Femur (tissue), 1 donor: ENCODE measurements at regions not wholly inside any gene's neighbourhood (a gene's known extent, or its start where the extent isn't known, plus 50 kb on each side); places are given as distances from the start of the nearest gene placed in this dataset.
A peak's percentile ranks its signal among the peaks of the same experiment; 100 is the strongest.
"Not testable (repeated sequence)": the region's sequence is repeated elsewhere in the genome, so short reads cannot be mapped to it uniquely, and the experiment has no call there.

ENCODE experiments used
- DNase-seq: peaks from one replicate; pipeline ENCODE4 v3.0.0-alpha.2; 2017

DNA sequence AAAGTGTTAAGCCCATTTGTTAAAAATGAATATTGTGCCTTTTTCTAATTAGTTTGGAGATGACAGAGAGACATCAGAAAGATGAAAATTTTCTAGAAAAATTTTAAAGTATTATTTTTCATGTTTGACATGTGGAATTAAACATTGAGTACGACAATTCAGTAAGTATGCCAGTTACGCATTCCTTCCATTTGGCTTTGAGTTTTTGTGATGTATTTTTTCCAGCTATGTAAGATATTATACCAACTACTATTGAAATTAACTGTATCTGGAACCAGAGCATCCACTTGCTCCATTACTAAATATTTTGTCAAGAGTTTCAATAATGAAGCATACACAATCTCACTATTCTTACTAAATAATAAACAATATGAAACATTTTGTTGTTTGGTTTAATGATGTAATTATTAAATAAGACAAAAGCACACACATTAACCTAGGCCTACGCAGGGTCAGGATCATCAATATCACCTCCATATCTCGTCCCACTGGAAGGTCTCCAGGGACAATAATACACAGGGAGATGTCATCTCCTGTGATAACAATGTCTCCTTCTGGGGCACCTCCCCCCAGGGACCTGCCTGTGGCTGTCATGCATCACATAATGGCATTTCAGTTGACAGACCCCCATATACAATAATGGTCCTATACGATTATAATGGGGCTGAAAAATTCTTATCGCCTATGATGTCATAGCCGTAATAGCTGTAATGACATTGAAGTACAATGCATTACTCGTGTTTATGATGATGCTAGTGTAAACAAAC, 274.1 kb downstream of the REEP3 start:
- no peak for DNase-seq

DNA sequence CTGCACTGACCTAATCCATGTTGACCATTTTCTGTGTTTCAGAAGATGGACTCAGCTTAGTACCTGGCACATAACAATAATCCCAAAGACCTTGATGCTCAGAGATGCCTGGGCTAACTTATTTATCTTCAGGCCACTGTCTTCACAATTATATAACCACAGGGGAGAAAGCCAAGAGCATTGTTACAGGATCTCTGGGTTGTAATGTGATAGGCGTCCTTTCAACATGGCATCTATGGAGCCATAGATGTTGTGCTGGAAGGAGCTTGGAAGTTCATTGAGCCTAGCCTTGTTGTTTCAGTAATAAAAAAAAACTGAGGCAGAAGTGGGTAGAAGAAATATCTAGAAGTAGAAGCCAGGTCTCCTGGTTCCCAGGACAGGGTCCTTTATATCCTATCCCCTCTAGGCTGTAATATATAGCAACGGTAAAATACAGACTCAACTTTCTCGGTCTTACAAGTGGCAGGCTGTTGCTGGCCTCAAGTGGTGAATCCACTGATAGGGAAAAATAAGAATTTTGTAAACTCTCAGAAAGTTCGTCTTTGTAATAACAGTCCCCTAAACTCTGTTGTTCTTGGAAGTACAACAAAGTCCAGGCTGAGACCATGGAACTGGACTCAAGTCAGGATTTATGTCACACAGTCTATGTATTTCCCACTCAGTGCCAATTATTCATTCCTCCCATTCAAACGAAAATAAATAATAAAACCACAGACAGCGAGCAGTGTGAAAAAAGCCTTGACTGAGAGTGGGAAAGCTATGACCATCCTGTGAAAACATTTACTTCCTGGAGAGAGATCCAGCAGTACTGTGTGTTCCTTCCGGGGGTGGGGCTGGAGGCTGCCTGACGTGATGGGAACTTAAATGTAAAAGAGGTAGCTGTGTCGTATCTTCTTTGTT, 277.6 kb downstream of the REEP3 start:
- DNase-seq = peak; percentile 85

- no peak for DNase-seq
Observed at GRCh38 chr10:63799521-63800300, 278.5 kb downstream of the REEP3 start.

DNA sequence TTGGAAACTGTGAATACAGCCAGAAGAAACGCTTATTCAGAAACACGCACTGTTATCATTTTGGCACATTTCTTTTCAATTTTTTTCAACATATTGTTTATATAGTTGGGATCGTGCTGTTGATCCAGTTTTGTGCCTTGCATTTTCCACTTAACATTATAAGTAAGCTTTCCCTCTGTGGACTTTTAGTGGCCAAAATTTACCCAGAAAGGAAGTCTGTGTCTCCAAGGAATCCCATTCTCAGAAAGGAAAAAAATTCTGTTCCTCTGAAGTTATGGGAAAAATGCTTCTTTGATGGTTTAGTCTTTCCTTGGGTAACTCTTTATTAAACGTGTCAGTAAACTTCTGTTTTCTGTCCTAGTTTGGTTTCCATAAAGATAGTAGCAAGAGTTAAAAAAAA, 280.0 kb downstream of the REEP3 start:
- DNase-seq = no peak

- DNase-seq = no peak
Observed at GRCh38 chr10:63806330-63806729, 285.1 kb downstream of the REEP3 start.

DNA sequence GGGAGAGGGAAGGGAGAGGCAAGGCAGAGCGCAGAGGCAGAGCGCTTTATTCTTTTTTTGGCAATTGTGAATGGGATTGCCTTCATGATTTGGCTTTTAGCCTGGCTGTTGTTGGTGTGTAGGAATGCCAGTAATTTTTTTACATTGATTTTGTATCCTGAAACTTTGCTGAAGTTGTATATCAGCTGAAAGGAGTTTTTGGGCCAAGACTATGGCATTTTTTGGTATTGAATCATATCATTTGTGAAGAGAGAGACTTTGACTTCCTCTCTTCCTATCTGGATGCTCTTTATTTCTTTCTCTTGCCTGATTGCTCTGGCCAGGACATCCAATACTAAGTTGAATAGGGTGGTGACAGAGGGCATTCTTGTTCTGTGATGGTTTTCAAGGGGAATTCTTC, 291.3 kb downstream of the REEP3 start:
- DNase-seq = no peak

- DNase-seq = peak; percentile 74
Observed at GRCh38 chr10:63819753-63820329, 298.6 kb downstream of the REEP3 start.

DNA sequence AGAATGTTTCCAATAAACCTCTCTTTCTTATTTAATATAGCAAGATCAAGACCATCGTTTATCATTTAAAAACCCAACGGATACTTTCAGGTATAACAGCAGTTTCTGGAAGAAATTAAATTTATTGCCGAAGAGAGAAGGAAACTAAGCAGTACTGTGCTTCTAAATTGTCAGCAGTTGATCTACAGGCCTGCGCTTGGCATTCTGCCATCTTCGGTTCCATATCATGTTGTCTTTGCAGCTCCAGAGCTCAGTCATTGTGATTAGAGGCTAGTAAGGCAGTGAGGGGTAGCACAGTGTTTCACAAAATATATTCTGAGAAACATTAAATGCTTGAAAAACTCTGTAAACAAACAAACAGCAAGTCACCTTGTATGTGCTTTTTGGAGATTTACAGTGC, 301.3 kb downstream of the REEP3 start:
- DNase-seq = no peak

DNA sequence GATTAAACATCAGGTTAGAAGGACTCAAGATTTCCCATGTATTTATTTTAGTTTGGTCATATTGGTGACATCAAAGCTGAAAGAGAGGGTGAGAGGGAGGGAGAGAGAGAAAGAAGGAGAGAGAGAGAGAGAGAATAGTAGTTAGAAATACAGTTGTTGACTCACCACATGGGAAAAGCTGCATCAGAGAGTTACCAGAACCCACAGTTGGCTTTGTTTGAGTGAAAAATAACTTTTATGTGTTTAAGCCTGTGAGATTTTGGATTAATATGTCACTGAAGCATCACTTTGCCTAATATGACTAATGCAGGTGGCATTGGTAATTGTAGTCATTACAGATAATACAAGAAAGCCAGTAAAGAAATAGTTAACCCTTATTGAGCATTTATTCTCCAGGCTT, 303.9 kb downstream of the REEP3 start:
- no peak for DNase-seq

DNA sequence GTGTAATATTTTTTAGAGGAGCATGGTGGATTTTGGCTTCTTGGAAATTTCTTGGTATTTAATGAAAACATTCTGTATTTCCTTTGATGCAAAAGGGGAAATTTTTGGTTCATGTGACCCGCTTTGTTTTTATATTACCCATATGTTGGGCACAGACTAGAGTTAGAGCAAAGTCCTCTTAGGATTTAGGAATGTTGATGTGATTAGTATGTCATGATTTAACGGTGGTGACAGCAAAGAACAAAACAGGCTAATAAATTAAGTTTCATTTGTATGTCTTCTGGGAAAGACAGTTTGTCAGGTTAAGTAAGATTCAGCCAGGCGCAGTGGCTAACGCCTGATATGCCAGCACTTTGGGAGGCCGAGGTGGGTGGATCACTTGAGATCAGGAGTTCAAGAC, 304.6 kb downstream of the REEP3 start:
- no peak for DNase-seq

DNA sequence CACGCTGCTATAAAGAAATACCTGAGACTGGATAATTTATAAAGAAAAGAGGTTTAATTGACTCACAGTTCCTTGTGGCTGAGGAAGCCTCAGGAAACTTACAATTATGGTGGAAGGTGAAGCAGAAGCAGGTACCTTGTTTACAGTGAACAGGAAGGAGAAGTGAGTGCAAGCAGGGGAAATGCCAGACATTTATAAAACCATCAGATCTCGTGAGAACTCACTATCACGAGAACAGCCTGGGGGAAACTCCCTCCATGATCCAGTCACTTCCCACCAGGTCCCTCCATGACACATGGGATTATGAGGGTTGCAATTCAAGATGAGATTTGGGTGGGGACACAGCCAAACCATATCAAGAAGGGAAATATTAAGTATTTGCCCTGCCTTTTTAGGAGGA, 305.8 kb downstream of the REEP3 start:
- DNase-seq = not testable (repeated sequence)

DNA sequence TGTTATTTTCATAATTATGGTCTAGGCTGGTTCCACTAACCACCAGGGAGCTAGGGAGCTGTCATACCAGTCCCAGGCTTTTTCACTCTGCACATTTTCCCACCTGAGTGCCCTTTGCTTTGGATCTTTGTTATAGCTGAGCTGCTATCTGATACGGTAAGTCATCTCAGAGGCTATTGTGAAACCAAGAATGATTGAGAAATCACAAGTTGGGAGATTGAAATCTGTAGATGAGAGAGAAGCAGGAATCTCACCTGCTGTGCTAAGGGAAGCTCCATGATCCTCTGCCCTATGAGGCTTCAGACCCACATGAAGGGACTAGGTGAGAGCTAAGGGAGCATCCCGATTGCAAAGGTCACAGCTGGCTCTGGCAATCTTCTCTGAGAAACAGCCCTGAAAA, 307.8 kb downstream of the REEP3 start:
- no peak for DNase-seq

- DNase-seq = no peak
Observed at GRCh38 chr10:63829573-63830149, 308.5 kb downstream of the REEP3 start.

- DNase-seq = no peak
Observed at GRCh38 chr10:63832686-63833085, 311.5 kb downstream of the REEP3 start.

DNA sequence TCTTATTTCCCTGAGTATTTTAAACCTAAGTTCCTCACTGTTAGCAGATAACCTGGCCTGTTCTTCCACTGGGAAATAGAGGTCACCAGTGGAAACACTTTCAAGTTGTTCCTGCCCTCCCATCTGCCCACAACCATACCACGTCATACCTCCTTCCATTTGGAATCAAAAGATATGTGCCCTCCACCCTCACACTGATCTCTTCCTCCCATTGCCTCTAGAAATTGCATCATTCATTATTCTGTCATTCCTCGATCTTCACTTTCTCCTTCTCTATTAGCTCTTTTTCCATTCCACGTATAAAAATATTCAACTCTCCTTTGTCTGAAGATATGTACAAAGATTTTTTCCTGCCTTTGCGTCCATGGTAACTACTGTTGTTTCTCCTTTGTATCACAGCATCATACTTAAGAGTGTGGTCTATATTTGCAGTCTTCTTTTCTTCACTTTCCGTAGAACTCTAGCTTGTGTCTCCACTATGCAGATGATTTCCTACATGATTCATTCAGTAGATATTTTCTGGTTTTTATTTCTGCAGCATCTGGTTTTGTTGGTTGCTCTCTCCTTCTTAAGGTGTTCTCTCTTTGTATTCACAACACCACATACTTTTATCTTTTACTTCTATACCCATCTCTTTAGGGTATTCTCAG, 312.3 kb downstream of the REEP3 start:
- no peak for DNase-seq

DNA sequence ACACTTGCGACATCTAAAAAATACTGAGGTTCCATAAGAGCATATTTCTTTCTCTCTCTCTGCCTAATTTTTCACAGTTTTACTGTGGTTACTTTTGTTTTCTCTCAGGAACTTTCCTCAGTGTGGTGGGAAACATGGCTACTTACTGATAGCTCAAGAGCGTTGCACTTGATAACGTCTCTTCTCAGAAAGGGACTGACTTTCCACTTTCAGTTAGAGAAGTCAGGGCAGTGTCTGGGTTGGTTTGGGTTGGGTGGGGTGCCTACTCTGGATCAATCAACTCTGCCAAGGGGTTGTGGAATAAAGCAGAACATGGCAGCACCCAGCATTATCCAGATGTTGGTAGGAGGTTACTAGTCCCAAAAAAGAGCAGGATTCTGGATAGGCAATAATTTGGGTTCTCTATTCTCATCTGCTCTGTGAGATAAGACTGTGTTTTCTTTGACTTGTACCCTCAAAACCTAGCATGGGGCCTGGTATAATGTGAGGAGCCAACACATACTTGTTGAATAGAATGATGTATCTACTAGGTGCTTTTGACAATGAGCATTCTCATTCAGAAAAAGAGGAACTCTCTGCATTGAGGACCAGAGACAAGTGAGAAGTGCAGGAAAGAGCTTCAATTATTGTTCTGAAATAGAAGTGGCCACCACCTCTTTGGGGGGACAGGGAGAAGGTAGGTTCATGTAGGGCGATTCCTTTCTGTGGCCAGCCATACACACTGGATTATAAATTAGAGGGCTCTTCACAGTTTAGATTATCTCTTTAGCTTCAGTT, 315.7 kb downstream of the REEP3 start:
- DNase-seq = no peak

GRCh38 chr10:63841761-63842160, 320.6 kb downstream of the REEP3 start:
- DNase-seq = no peak

- no peak for DNase-seq
Observed at GRCh38 chr10:63843107-63843506, 321.9 kb downstream of the REEP3 start.

DNA sequence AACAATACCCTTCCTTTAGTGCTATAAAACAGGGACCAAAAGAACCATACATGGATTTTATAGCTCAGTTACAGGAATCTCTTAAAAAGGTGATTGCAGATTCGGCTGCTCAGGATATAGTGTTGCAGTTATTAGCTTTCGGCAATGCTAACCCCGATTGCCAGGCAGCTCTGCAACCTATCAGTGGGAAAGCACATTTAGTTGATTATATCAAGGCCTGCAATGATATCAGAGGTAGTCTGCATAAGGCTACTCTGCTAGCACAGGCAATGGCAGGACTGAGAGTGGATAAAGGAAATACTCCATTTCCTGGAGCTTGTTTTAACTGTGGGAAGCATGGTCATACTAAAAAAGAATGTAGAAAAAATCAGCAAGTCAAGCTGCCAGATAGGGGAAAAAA, 327.7 kb downstream of the REEP3 start:
- DNase-seq = not testable (repeated sequence)

GRCh38 chr10:63862860-63863259, 341.7 kb downstream of the REEP3 start:
- no peak for DNase-seq

GRCh38 chr10:63865210-63865609, 344.0 kb downstream of the REEP3 start:
- DNase-seq = no peak
